ENCODE measurements at regions not wholly inside any gene's neighbourhood (a gene's known extent, or its start where the extent isn't known, plus 50 kb on each side); places are given as distances from the start of the nearest gene placed in this dataset.

DNA sequence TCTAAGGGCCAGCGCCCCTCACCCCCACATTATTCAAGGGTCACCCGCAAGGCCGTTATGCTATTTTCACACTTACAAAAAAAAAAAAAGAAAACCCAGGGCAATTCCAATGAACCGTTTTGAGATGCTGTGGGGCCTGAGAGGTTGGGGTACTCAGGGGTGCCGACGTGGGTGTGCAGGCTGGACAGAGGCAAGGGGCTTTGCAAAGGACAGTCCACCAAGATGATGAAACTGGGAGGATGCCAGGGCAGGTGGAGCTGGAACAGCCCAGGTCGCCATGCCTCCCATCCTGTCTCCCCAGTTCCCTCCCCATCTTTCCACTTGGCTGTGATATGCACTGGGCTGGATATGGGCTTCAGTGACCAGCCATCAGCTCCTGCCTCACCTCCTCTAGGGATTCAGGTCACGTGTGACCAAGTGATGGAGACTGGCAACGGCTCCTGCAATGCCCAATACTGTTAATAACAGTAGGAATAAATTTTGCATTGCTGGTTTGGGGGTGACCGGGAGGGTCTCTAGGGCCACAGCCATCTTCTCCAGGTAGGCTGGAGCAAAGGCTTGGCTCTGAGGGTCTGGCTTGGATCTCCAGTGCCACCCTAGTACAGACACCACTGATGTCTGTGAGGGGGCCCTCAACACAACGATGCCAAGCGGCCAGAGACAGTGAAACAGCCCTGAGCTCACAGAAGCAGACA, 151.3 kb upstream of the TNRC6C start:
- no peaks in the 10 kb centered on the region for H3K9me3 ChIP-seq (ENCODE audit: control insufficient read depth in 2 of 2, low read length in 2 of 2)
- H3K4me3 ChIP-seq (ENCODE audit: low read length in 2 of 2), result no peak overlapping the region
- no peak overlapping the region for H3K9ac ChIP-seq (ENCODE audit: low read length in 2 of 2)

DNA sequence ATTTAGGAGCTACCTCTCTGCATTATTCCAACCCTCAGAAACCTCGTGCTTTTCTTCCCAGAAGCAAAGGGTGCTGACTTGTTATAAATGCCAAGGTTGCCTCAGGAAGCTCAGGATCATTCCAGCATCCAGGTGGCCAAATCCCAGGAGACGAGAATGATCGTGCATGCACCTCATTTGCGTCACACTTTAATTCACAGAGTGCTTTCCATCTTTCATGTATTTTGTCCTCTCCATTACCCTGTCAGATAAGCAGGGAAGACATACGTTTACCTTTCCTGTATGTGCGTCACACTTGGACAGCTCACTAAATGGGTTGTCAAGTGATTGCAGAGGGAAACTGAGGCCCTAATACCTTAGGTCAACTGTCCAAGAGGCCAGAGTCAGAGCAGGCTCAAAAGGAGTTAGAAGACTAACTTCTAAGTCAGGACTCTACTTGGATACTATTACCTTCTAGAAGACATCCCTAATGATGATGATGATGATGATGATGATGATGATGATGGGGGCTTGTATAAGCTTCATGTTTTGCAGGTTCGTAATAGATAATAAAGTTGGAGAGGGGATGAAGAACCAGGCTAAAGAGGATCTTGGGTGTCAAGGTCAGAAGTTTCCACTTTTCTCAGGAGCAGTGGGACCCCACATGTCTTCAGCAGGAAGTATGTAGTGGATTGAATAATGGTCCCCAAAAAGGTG, 150.6 kb upstream of the TNRC6C start:
- H3K9me3 ChIP-seq (ENCODE audit: control insufficient read depth in 2 of 2, low read length in 2 of 2), result no peaks in the 10 kb centered on the region
- H3K4me3 ChIP-seq (ENCODE audit: low read length in 2 of 2), result no peak overlapping the region

More for the DNA sequence above, 151.3 kb upstream of the TNRC6C start:
- Histone ChIP-seq H3K27ac (ENCODE audit: low read length) (no peak overlapping the region), H3K27me3 (ENCODE audit: control insufficient read depth in 1 of 2, insufficient read depth in 2 of 2, low read length in 2 of 2) (no peaks in the 10 kb centered on the region), H3K36me3 (ENCODE audit: control insufficient read depth in 2 of 2, insufficient read depth in 2 of 2, low read length in 2 of 2) (no peaks in the 10 kb centered on the region), H3K4me1 (ENCODE audit: control insufficient read depth, insufficient read depth, low read length) (peaks cover 38% of the 10 kb centered on the region)

DNA sequence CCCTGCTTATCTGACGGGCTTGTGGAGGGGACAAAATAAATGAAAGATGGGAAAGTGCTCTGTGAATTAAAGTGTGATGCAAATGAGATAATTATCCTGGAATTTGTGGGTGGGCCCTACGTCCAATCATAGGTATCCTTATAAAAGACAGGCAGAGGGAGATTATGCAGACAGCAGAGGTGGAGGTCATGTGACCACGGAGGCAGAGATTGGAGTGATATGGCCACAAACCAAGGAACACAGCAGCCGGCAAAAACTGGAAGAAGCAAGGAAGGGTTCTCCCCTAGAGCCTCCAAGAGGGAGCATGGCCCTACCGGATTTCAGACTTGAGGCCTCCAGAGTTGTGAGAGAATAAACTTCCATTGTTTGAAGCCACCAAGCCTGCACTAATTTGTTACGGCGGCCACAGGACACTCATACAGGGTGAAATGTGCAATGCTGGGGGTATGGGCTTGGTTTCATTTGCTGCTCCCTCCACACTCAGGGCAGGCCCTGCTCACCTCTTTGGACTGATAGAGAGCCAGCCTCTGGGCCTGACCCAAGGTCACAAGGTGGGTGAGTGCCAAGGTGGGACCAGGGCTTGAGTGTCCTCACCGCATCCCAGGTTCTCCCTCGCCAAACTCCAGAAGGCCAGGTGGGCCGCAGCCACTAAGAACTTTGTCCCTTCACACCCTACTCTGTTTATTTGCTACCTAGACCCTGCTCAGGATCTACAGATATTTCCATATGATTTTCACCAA, 149.6 kb upstream of the TNRC6C start:
- H3K36me3 ChIP-seq (ENCODE audit: control insufficient read depth in 2 of 2, insufficient read depth in 2 of 2, low read length in 2 of 2), result no peaks in the 10 kb centered on the region
- no peaks in the 10 kb centered on the region for H3K9me3 ChIP-seq (ENCODE audit: control insufficient read depth in 2 of 2, low read length in 2 of 2)
- H3K9ac ChIP-seq (ENCODE audit: low read length in 2 of 2), result no peak overlapping the region
- no peak overlapping the region for H3K27ac ChIP-seq (ENCODE audit: low read length)
- no peak overlapping the region for H3K4me3 ChIP-seq (ENCODE audit: low read length in 2 of 2)
- no peaks in the 10 kb centered on the region for H3K27me3 ChIP-seq (ENCODE audit: control insufficient read depth in 1 of 2, insufficient read depth in 2 of 2, low read length in 2 of 2)
- peaks cover 22% of the 10 kb centered on the region for H3K4me1 ChIP-seq (ENCODE audit: control insufficient read depth, insufficient read depth, low read length)

More for the DNA sequence above, 150.6 kb upstream of the TNRC6C start:
- no peaks in the 10 kb centered on the region for H3K27me3 ChIP-seq (ENCODE audit: control insufficient read depth in 1 of 2, insufficient read depth in 2 of 2, low read length in 2 of 2)
- no peaks in the 10 kb centered on the region for H3K36me3 ChIP-seq (ENCODE audit: control insufficient read depth in 2 of 2, insufficient read depth in 2 of 2, low read length in 2 of 2)
- no peak overlapping the region for H3K9ac ChIP-seq (ENCODE audit: low read length in 2 of 2)
- H3K4me1 ChIP-seq (ENCODE audit: control insufficient read depth, insufficient read depth, low read length), result peaks cover 31% of the 10 kb centered on the region
- H3K27ac ChIP-seq (ENCODE audit: low read length), result no peak overlapping the region

DNA sequence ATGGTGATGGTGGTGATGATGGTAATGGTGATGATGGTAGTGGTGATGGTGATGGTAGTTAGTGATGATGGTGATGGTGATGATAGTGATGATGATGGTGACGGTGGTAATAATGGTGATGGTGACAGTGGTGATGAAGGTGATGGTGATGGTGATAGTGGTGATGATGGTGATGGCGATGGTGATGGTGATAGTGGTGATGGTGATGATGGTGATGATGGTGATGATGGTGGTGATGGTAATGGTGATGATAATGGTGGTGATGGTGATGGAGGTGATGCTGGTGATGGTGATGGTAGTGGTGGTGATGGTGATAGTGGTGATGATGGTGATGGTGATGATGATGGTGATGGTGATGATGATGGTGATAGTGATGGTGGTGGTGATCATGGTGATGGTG, 148.7 kb upstream of the TNRC6C start:
- Histone ChIP-seq H3K27ac (ENCODE audit: low read length) (peak overlapping the region; percentile 49), H3K4me3 (ENCODE audit: low read length in 2 of 2) (no peak overlapping the region), H3K4me1 (ENCODE audit: control insufficient read depth, insufficient read depth, low read length) (peaks cover 19% of the 10 kb centered on the region), H3K27me3 (ENCODE audit: control insufficient read depth in 1 of 2, insufficient read depth in 2 of 2, low read length in 2 of 2) (no peaks in the 10 kb centered on the region), H3K9ac (ENCODE audit: low read length in 2 of 2) (no peak overlapping the region), H3K9me3 (ENCODE audit: control insufficient read depth in 2 of 2, low read length in 2 of 2) (no peaks in the 10 kb centered on the region), H3K36me3 (ENCODE audit: control insufficient read depth in 2 of 2, insufficient read depth in 2 of 2, low read length in 2 of 2) (no peaks in the 10 kb centered on the region)

DNA sequence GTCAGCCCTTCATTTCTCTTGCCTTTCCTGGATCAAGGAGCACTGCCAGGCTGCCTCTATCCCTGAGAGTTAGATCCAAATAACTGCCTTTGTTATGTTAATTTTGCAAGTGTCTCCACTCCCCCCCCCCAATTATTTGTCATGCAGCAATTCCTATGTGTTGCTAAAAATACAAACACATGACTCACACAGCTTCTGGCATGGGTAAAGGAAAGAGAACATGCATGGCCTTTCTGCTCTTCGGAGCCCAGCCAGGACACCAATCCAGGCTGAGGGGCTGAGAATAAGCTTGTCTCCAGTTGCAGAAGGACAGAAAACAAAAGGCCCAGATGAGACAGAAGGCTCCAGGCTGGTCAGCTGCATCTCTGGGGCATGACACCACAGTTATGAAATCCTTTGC, 148.0 kb upstream of the TNRC6C start:
- H3K9me3 ChIP-seq (ENCODE audit: control insufficient read depth in 2 of 2, low read length in 2 of 2), result no peaks in the 10 kb centered on the region
- peaks cover 19% of the 10 kb centered on the region for H3K4me1 ChIP-seq (ENCODE audit: control insufficient read depth, insufficient read depth, low read length)
- H3K4me3 ChIP-seq (ENCODE audit: low read length in 2 of 2), result no peak overlapping the region
- H3K27me3 ChIP-seq (ENCODE audit: control insufficient read depth in 1 of 2, insufficient read depth in 2 of 2, low read length in 2 of 2), result no peaks in the 10 kb centered on the region
- H3K9ac ChIP-seq (ENCODE audit: low read length in 2 of 2), result no peak overlapping the region
- no peaks in the 10 kb centered on the region for H3K36me3 ChIP-seq (ENCODE audit: control insufficient read depth in 2 of 2, insufficient read depth in 2 of 2, low read length in 2 of 2)
- H3K27ac ChIP-seq (ENCODE audit: low read length), result peak overlapping the region; percentile 49

DNA sequence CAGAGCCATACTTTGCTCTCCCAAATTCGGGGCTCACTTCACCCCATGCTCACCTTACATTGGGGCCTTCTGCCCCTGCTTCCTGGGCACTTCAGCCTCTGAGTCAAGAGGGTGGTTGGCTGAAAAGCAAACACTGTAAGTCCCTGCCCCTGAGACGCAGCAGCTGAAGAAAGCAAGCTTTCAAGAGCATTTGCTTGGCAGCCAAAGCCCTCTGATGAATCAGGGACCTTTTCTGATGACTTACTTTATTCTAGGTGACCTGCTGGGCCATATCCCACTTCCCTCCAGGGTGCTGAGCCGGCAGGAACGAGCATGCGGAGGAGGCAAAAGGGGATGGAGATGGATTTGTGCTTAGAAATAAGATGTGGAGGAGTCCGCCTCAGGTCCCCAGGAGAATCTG, 147.0 kb upstream of the TNRC6C start:
- H3K4me3 ChIP-seq (ENCODE audit: low read length in 2 of 2), result no peak overlapping the region
- H3K4me1 ChIP-seq (ENCODE audit: control insufficient read depth, insufficient read depth, low read length), result peaks cover 19% of the 10 kb centered on the region
- no peaks in the 10 kb centered on the region for H3K9me3 ChIP-seq (ENCODE audit: control insufficient read depth in 2 of 2, low read length in 2 of 2)
- no peaks in the 10 kb centered on the region for H3K36me3 ChIP-seq (ENCODE audit: control insufficient read depth in 2 of 2, insufficient read depth in 2 of 2, low read length in 2 of 2)
- H3K27ac ChIP-seq (ENCODE audit: low read length), result no peak overlapping the region
- H3K9ac ChIP-seq (ENCODE audit: low read length in 2 of 2), result no peak overlapping the region
- H3K27me3 ChIP-seq (ENCODE audit: control insufficient read depth in 1 of 2, insufficient read depth in 2 of 2, low read length in 2 of 2), result no peaks in the 10 kb centered on the region

DNA sequence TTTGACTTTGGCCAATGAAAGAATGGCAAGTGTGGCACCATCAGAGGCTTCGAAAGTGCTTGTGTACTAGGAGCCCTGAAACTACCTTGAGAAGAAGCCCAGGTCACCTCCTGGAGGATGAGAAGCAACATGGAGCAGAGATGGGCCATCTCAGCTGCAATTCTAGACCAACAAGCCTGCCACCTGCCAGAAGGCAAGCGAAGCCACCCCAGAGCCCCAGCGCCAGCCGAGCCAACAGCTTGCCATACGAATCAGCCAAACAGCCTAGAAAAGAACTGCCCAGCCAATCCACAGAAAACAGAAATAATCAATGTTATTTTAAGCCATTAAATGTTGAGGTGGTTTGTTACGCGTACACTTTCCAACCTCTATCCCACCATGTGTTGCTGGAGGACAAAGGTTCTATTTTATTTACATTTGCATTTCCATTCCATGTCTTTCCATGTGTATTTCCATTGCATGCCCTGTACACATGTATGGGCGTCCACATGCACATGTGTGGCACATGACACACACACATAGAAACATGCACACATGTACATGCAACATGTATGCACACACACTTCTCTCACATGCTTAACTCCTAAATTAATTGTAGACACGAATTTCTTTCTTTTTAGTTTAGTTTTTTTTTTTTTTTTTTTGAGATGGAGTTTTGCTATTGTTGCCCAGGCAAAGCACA, 144.3 kb upstream of the TNRC6C start:
- Histone ChIP-seq H3K4me1 (ENCODE audit: control insufficient read depth, insufficient read depth, low read length) (peaks cover 19% of the 10 kb centered on the region), H3K9me3 (ENCODE audit: control insufficient read depth in 2 of 2, low read length in 2 of 2) (no peaks in the 10 kb centered on the region), H3K27ac (ENCODE audit: low read length) (no peak overlapping the region), H3K36me3 (ENCODE audit: control insufficient read depth in 2 of 2, insufficient read depth in 2 of 2, low read length in 2 of 2) (no peaks in the 10 kb centered on the region), H3K9ac (ENCODE audit: low read length in 2 of 2) (no peak overlapping the region), H3K4me3 (ENCODE audit: low read length in 2 of 2) (no peak overlapping the region), H3K27me3 (ENCODE audit: control insufficient read depth in 1 of 2, insufficient read depth in 2 of 2, low read length in 2 of 2) (no peaks in the 10 kb centered on the region)

DNA sequence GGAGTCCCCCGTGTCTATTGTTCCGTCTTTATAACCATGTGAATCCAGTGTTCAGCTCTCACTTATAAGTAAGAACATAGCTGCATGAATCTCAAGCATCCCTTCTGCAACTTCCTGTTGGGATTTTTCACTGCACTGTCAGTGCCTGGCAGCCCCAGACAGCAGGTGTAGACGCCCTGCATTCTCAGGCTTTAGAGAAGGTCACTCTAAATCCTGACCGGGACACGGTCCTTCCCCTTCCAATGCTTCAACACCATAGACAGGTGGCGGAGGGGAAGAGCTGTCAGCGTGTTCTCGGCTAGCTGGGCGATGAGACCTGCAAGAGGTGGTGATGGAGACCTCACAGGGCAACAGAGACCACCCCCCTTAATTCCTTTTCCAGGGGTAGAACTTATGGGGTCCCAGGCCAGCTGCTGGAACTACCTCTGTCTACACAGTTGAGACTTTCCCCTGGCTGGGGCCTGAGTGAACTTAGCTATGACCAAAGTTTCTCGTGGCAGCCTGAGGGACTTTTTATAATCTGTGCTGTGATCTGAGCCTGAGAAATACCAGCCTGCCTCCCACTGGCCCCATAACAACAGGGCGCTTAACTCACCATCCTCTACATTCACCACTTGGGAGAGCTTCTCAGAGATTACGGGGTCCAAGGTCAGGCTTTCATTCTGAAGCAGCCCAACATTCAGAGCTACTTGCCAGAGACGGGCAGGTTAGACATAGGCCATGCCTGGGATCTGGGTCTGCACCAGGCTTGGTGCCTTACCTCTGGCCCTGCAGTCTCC, 143.2 kb upstream of the TNRC6C start:
- Histone ChIP-seq H3K27me3 (ENCODE audit: control insufficient read depth in 1 of 2, insufficient read depth in 2 of 2, low read length in 2 of 2) (no peaks in the 10 kb centered on the region), H3K4me1 (ENCODE audit: control insufficient read depth, insufficient read depth, low read length) (peaks cover 16% of the 10 kb centered on the region), H3K9ac (ENCODE audit: low read length in 2 of 2) (no peak overlapping the region), H3K27ac (ENCODE audit: low read length) (no peak overlapping the region), H3K4me3 (ENCODE audit: low read length in 2 of 2) (no peak overlapping the region), H3K9me3 (ENCODE audit: control insufficient read depth in 2 of 2, low read length in 2 of 2) (no peaks in the 10 kb centered on the region), H3K36me3 (ENCODE audit: control insufficient read depth in 2 of 2, insufficient read depth in 2 of 2, low read length in 2 of 2) (no peaks in the 10 kb centered on the region)

DNA sequence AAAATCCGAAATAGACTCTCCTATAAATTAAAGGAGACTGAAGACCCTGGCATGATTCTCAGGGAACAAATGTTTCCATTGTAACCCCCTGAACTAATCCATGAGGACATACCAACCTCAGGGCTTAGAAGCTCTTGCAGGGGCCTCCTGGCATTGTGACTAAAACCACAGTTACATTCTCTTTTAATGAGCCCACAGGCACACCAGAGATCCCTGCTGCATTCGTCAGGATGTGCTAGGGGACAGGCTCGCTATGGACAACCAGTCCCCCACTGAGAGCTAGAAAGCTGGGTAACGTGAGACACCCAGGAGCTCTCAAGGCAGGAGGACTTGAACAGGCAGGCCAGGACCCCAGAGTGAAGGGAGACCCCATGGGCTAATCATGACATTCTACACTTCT, 140.6 kb upstream of the TNRC6C start:
- H3K9ac ChIP-seq (ENCODE audit: low read length in 2 of 2), result no peak overlapping the region
- no peaks in the 10 kb centered on the region for H3K27me3 ChIP-seq (ENCODE audit: control insufficient read depth in 1 of 2, insufficient read depth in 2 of 2, low read length in 2 of 2)
- no peaks in the 10 kb centered on the region for H3K36me3 ChIP-seq (ENCODE audit: control insufficient read depth in 2 of 2, insufficient read depth in 2 of 2, low read length in 2 of 2)
- H3K27ac ChIP-seq (ENCODE audit: low read length), result no peak overlapping the region
- H3K9me3 ChIP-seq (ENCODE audit: control insufficient read depth in 2 of 2, low read length in 2 of 2), result no peaks in the 10 kb centered on the region
- peaks cover 4% of the 10 kb centered on the region for H3K4me1 ChIP-seq (ENCODE audit: control insufficient read depth, insufficient read depth, low read length)
- H3K4me3 ChIP-seq (ENCODE audit: low read length in 2 of 2), result no peak overlapping the region

DNA sequence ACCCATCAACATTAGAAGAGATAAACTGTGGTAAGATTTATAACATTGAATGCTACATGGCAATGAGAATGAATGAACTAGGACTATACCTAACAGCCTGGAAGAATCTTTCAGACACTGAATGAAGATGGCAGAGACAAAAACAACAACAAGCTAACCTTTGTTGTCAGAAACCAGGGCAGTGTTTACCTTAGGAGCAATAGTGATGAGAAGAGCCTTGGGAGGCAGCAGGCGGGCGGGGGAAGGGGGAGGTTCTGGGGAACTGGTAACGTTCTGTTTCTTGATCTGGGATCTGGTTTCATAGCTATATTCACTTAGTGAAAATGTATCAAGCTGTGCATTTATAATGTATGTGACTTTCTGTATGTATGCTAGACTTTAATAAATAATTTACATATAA, 139.0 kb upstream of the TNRC6C start:
- Histone ChIP-seq H3K9ac (ENCODE audit: low read length in 2 of 2) (no peak overlapping the region), H3K27me3 (ENCODE audit: control insufficient read depth in 1 of 2, insufficient read depth in 2 of 2, low read length in 2 of 2) (no peaks in the 10 kb centered on the region), H3K4me3 (ENCODE audit: low read length in 2 of 2) (no peak overlapping the region), H3K9me3 (ENCODE audit: control insufficient read depth in 2 of 2, low read length in 2 of 2) (no peaks in the 10 kb centered on the region), H3K4me1 (ENCODE audit: control insufficient read depth, insufficient read depth, low read length) (peaks cover 4% of the 10 kb centered on the region), H3K36me3 (ENCODE audit: control insufficient read depth in 2 of 2, insufficient read depth in 2 of 2, low read length in 2 of 2) (no peaks in the 10 kb centered on the region), H3K27ac (ENCODE audit: low read length) (no peak overlapping the region)
